Esophagus squamous epithelium (tissue), 4 donors: ENCODE measurements at regions not wholly inside any gene's neighbourhood (a gene's known extent, or its start where the extent isn't known, plus 50 kb on each side); places are given as distances from the start of the nearest gene placed in this dataset.

Source experiments
- POLR2A ChIP-seq, 4 donors: fragments of 450-650 bp; IDR thresholded peaks; one replicate each; pipeline ENCODE4 v1.6.1; 2017; ENCODE audit warnings: antibody characterized with exemption in 4 of 4, mild to moderate bottlenecking in 4 of 4, moderate library complexity in 3 of 4
- TF ChIP-seq, protein P1 (sequence below), 6 experiments: fragments of 450-650 bp in 4 of 6; fragments of 200-600 bp in 2 of 6; sonication (generic) in 2 of 6; IDR thresholded peaks; one replicate each; pipeline ENCODE4 v1.5.1; 2016 to 2019; ENCODE audit warnings: antibody characterized with exemption in 6 of 6, mild to moderate bottlenecking in 4 of 6, moderate library complexity in 4 of 6

DNA sequence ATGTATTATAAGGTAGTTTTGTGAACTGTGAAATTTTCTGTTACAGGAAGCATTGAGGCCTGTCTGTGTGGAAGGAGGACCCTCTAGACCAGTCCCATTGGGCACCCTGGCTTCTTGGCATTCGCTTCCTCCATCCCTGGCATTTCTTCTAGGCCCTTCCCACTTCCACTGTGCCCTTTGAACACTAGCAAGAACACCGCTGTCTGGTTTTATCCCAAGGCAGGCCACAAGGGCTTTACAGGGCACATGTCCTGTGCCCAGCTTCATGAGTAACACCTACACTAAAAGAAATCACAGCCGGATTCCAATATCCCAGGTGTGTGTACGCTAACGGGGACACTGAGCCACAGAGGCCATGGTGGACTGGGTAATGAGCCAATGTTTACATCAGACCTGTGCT is 99.8 kb downstream of the ADRB2 start:
- no peak for TF ChIP-seq POLR2A (IDR thresholded peaks at IDR 0.05)
- TF ChIP-seq, protein P1, sequence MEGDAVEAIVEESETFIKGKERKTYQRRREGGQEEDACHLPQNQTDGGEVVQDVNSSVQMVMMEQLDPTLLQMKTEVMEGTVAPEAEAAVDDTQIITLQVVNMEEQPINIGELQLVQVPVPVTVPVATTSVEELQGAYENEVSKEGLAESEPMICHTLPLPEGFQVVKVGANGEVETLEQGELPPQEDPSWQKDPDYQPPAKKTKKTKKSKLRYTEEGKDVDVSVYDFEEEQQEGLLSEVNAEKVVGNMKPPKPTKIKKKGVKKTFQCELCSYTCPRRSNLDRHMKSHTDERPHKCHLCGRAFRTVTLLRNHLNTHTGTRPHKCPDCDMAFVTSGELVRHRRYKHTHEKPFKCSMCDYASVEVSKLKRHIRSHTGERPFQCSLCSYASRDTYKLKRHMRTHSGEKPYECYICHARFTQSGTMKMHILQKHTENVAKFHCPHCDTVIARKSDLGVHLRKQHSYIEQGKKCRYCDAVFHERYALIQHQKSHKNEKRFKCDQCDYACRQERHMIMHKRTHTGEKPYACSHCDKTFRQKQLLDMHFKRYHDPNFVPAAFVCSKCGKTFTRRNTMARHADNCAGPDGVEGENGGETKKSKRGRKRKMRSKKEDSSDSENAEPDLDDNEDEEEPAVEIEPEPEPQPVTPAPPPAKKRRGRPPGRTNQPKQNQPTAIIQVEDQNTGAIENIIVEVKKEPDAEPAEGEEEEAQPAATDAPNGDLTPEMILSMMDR (IDR thresholded peaks at IDR 0.05), result no peak
